HG02852 (cell line): ENCODE measurements at regions not wholly inside any gene's neighbourhood (a gene's known extent, or its start where the extent isn't known, plus 50 kb on each side); places are given as distances from the start of the nearest gene placed in this dataset.
"Not testable (repeated sequence)": the region's sequence is repeated elsewhere in the genome, so short reads cannot be mapped to it uniquely, and the experiment has no call there.

Source experiments
- ATAC-seq: cut with Tn5 transposase; IDR thresholded peaks from one replicate; pipeline ENCODE4 v1.9.1; 2021; ENCODE audit warnings: mild to moderate bottlenecking, moderate library complexity; ENCODE audit not compliant: unreplicated experiment

- no peak for ATAC-seq
Measured at GRCh38 chr3:191813245-191813644, 352.3 kb downstream of the PYDC2 start.

GRCh38 chr3:191848818-191849217 is 387.9 kb downstream of the PYDC2 start:
- no peak for ATAC-seq

- no peak for ATAC-seq
Measured at GRCh38 chr3:191859531-191859930, 398.6 kb downstream of the PYDC2 start.

- ATAC-seq = no peak
Measured at GRCh38 chr3:191869738-191870415, 408.9 kb downstream of the PYDC2 start.

- ATAC-seq = no peak
Measured at GRCh38 chr3:191873736-191874135, 412.8 kb downstream of the PYDC2 start.

- ATAC-seq = no peak
Measured at GRCh38 chr3:191882289-191882688, 421.3 kb downstream of the PYDC2 start.

- ATAC-seq = no peak
Measured at GRCh38 chr3:191884132-191884531, 423.2 kb downstream of the PYDC2 start.

- ATAC-seq = no peak
Measured at GRCh38 chr3:191889106-191889505, 428.1 kb downstream of the PYDC2 start.

GRCh38 chr3:191889756-191890155 is 428.8 kb downstream of the PYDC2 start:
- no peak for ATAC-seq

- no peak for ATAC-seq
Measured at GRCh38 chr3:191894406-191894805, 433.4 kb downstream of the PYDC2 start.

GRCh38 chr3:191901741-191902140 is 440.8 kb downstream of the PYDC2 start:
- no peak for ATAC-seq

- ATAC-seq = no peak
Measured at GRCh38 chr3:191912616-191913204, 451.7 kb downstream of the PYDC2 start.

- no peak for ATAC-seq
Measured at GRCh38 chr3:191915712-191916111, 454.7 kb downstream of the PYDC2 start.

GRCh38 chr3:191919491-191920026 is 458.6 kb downstream of the PYDC2 start:
- no peak for ATAC-seq

GRCh38 chr3:191922570-191922969 is 461.6 kb downstream of the PYDC2 start:
- no peak for ATAC-seq

GRCh38 chr3:191927183-191927817 is 466.3 kb downstream of the PYDC2 start:
- ATAC-seq = not testable (repeated sequence)

GRCh38 chr3:191927998-191928397 is 467.0 kb downstream of the PYDC2 start:
- not testable (repeated sequence) for ATAC-seq

- ATAC-seq = no peak
Measured at GRCh38 chr3:191944835-191945234, 483.9 kb downstream of the PYDC2 start.

GRCh38 chr3:191952186-191952585 is 491.2 kb downstream of the PYDC2 start:
- ATAC-seq = no peak

GRCh38 chr3:191952609-191953008 is 491.6 kb downstream of the PYDC2 start:
- ATAC-seq = no peak

- ATAC-seq = peak; percentile 47
Measured at GRCh38 chr3:191958980-191959671, 498.2 kb downstream of the PYDC2 start.
